ENCODE measurements at regions not wholly inside any gene's neighbourhood (a gene's known extent, or its start where the extent isn't known, plus 50 kb on each side); places are given as distances from the start of the nearest gene placed in this dataset.

GRCh38 chr13:99118179-99118578, 82.5 kb upstream of the UBAC2 start:
- TF ChIP-seq, protein P1, sequence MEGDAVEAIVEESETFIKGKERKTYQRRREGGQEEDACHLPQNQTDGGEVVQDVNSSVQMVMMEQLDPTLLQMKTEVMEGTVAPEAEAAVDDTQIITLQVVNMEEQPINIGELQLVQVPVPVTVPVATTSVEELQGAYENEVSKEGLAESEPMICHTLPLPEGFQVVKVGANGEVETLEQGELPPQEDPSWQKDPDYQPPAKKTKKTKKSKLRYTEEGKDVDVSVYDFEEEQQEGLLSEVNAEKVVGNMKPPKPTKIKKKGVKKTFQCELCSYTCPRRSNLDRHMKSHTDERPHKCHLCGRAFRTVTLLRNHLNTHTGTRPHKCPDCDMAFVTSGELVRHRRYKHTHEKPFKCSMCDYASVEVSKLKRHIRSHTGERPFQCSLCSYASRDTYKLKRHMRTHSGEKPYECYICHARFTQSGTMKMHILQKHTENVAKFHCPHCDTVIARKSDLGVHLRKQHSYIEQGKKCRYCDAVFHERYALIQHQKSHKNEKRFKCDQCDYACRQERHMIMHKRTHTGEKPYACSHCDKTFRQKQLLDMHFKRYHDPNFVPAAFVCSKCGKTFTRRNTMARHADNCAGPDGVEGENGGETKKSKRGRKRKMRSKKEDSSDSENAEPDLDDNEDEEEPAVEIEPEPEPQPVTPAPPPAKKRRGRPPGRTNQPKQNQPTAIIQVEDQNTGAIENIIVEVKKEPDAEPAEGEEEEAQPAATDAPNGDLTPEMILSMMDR (IDR thresholded peaks at IDR 0.05; ENCODE audit: borderline replicate concordance, control extremely low read depth, extremely low read depth, insufficient read depth, missing control alignments): no peak
- in situ Hi-C loops (cut with MboI; ENCODE audit: low sequenced_read_pairs, unreplicated experiment): no loop called here
- DNase-seq (ENCODE audit: low spot score): no peak

GRCh38 chr13:99119656-99120055, 81.0 kb upstream of the UBAC2 start:
- no peak for DNase-seq (ENCODE audit: low spot score)
- TF ChIP-seq, protein P1 (IDR thresholded peaks at IDR 0.05; ENCODE audit: borderline replicate concordance, control extremely low read depth, extremely low read depth, insufficient read depth, missing control alignments): no peak
- in situ Hi-C loops (cut with MboI; ENCODE audit: low sequenced_read_pairs, unreplicated experiment): no loop called here

- no peak for DNase-seq (ENCODE audit: low spot score)
Observed at GRCh38 chr13:99120751-99121150, 79.9 kb upstream of the UBAC2 start.

DNA sequence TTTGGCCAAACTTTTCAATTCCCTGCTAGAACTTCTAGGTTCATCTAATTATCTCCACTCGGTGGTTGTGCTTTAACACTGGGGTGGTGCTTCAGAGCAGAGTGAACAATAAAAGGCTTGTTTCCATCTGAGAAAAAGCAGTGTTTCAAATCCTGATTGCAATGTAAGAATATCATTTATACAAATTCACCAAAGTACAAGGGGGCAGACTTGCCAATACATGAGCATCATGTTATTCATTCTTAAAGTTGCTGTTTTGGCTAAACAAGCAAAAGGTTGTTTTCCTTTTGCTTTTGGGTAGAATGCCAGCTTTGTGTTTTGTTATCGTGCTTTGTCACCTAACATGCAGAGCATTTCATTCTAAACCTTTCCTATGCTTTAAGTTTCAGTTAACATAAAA, 78.5 kb upstream of the UBAC2 start:
- no peak for DNase-seq (ENCODE audit: low spot score)
- in situ Hi-C loops (cut with MboI; ENCODE audit: low sequenced_read_pairs, unreplicated experiment): no loop called here
- TF ChIP-seq, protein P1 (IDR thresholded peaks at IDR 0.05; ENCODE audit: borderline replicate concordance, control extremely low read depth, extremely low read depth, insufficient read depth, missing control alignments): no peak

More at GRCh38 chr13:99120751-99121150, 79.9 kb upstream of the UBAC2 start:
- TF ChIP-seq, protein P1 (IDR thresholded peaks at IDR 0.05; ENCODE audit: borderline replicate concordance, control extremely low read depth, extremely low read depth, insufficient read depth, missing control alignments): no peak
- in situ Hi-C loops (cut with MboI; ENCODE audit: low sequenced_read_pairs, unreplicated experiment): no loop called here

- DNase-seq (ENCODE audit: low spot score): no peak
- in situ Hi-C loops (cut with MboI; ENCODE audit: low sequenced_read_pairs, unreplicated experiment): no loop called here
- TF ChIP-seq, protein P1 (IDR thresholded peaks at IDR 0.05; ENCODE audit: borderline replicate concordance, control extremely low read depth, extremely low read depth, insufficient read depth, missing control alignments): no peak
Observed at GRCh38 chr13:99123101-99124045, 77.3 kb upstream of the UBAC2 start.

- TF ChIP-seq, protein P1 (IDR thresholded peaks at IDR 0.05; ENCODE audit: borderline replicate concordance, control extremely low read depth, extremely low read depth, insufficient read depth, missing control alignments): no peak
- DNase-seq (ENCODE audit: low spot score): no peak
Observed at GRCh38 chr13:99124046-99124400, 76.6 kb upstream of the UBAC2 start.

More at GRCh38 chr13:99124046-99124400, 76.6 kb upstream of the UBAC2 start:
- in situ Hi-C loops (cut with MboI; ENCODE audit: low sequenced_read_pairs, unreplicated experiment): no loop called here

Data from GM13976 (cell line).